Endothelial cell of umbilical vein (primary cell): ENCODE measurements at regions not wholly inside any gene's neighbourhood (a gene's known extent, or its start where the extent isn't known, plus 50 kb on each side); places are given as distances from the start of the nearest gene placed in this dataset.

Experiments used
- BruUV-seq: library from RNA; stranded (reverse); fragments of 400-500 nt; replicated peaks from 2 replicates; lab custom pipeline; 2021; lab: Mats Ljungman, UMichigan
- CTCF ChIA-PET: fragments of 300-600, 350-600 bp; sonication (Branson Sonifier 250); formaldehyde crosslinking; loops from one replicate; lab custom pipeline; 2021; ENCODE audit warnings: antibody characterized with exemption, inconsistent platforms; lab: Charles Lee
- POLR2A ChIA-PET: fragments of 300-600, 350-600 bp; sonication (Branson Sonifier 250); formaldehyde crosslinking; loops from one replicate; lab custom pipeline; 2021; ENCODE audit warnings: antibody characterized with exemption, inconsistent platforms; lab: Charles Lee
- DNase-seq: peaks from one replicate; pipeline ENCODE4 v3.0.0-alpha.2; 2011; ENCODE audit warnings: low read depth, low spot score
- FAIRE-seq: peaks from 2 replicates; lab custom pipeline; 2011; peaks lifted over from hg19 to GRCh38; lab: Jason Lieb, UNC
- H2AFZ ChIP-seq: 2 replicates; pipeline ENCODE4 v1.6.0; 2012; ENCODE audit warnings: low read depth, low read length, control low read depth, inconsistent platforms
- H3K27ac ChIP-seq: 2 replicates; pipeline ENCODE4 v1.5.1; 2011; ENCODE audit warnings: low read depth, mild to moderate bottlenecking, control low read depth, low read length, moderate library complexity; ENCODE audit not compliant: insufficient read depth
- H3K27me3 ChIP-seq, 2 experiments: 2 replicates each; pipeline versions ENCODE4 v1.6.0 to v1.6.1; 2011; ENCODE audit warnings: low read length in 2 of 2, mixed read lengths in 1 of 2; ENCODE audit not compliant: control insufficient read depth in 2 of 2, insufficient read depth in 2 of 2
- H3K36me3 ChIP-seq, 2 experiments: 2 replicates in 1 of 2; 3 replicates in 1 of 2; pipeline ENCODE4 v1.5.1; 2011; ENCODE audit warnings: low read length in 2 of 2, mild to moderate bottlenecking in 1 of 2, moderate library complexity in 1 of 2; ENCODE audit not compliant: control insufficient read depth in 2 of 2, insufficient read depth in 2 of 2; ENCODE audit errors: extremely low read depth in 1 of 2
- H3K4me1 ChIP-seq: 3 replicates; pipeline ENCODE4 v1.5.1; 2011; ENCODE audit warnings: mild to moderate bottlenecking, low read length; ENCODE audit not compliant: control insufficient read depth, insufficient read depth; ENCODE audit errors: extremely low read depth
- H3K4me2 ChIP-seq: 2 replicates; pipeline ENCODE4 v1.6.1; 2011; ENCODE audit warnings: low read length, control low read depth, mixed read lengths; ENCODE audit not compliant: insufficient read depth
- H3K4me3 ChIP-seq, 3 experiments: fragments of 200-600 bp in 1 of 3; sonication (generic), shearing (Covaris generic) in 1 of 3; replicated peaks in 1 of 3; 2 replicates each; pipeline ENCODE4 v1.5.1; 2011 to 2016; ENCODE audit warnings: control low read depth in 3 of 3, low read length in 3 of 3, mild to moderate bottlenecking in 2 of 3, inconsistent platforms in 1 of 3, low read depth in 1 of 3, moderate library complexity in 1 of 3; ENCODE audit not compliant: insufficient read depth in 1 of 3
- H3K79me2 ChIP-seq: 2 replicates; pipeline ENCODE4 v1.6.0; 2012; ENCODE audit warnings: low read length, inconsistent platforms; ENCODE audit not compliant: control insufficient read depth, insufficient read depth
- H3K9ac ChIP-seq: replicated peaks from 2 replicates; pipeline ENCODE3; 2011; ENCODE audit warnings: low read length, control low read depth; ENCODE audit not compliant: insufficient read depth; ENCODE audit errors: extremely low read depth
- H3K9me1 ChIP-seq: replicated peaks from 3 replicates; pipeline ENCODE4 v1.6.0; 2011; ENCODE audit warnings: mild to moderate bottlenecking, low read length; ENCODE audit not compliant: control insufficient read depth, insufficient read depth; ENCODE audit errors: extremely low read depth
- H3K9me3 ChIP-seq: replicated peaks from 2 replicates; pipeline ENCODE4 v1.5.1; 2012; ENCODE audit warnings: low read length, inconsistent platforms; ENCODE audit not compliant: control insufficient read depth, insufficient read depth
- H4K20me1 ChIP-seq: replicated peaks from 2 replicates; pipeline ENCODE3; 2011; ENCODE audit warnings: mild to moderate bottlenecking, low read length; ENCODE audit not compliant: control insufficient read depth, insufficient read depth; ENCODE audit errors: extremely low read depth
- CTCF ChIP-seq, 2 donors: IDR thresholded peaks; 1 replicate in 1 of 2; 2 replicates in 1 of 2; pipeline ENCODE4 v1.5.1; 2011; ENCODE audit warnings: low read length in 2 of 2, mild to moderate bottlenecking in 2 of 2, moderate library complexity in 2 of 2, control low read depth in 1 of 2, inconsistent platforms in 1 of 2, low read depth in 1 of 2; ENCODE audit not compliant: insufficient read depth in 1 of 2; ENCODE audit errors: extremely low read depth in 1 of 2
- EZH2 ChIP-seq: IDR thresholded peaks from 2 replicates; pipeline ENCODE4 v1.6.1; 2012; ENCODE audit warnings: borderline replicate concordance, low read depth, mild to moderate bottlenecking, moderate library complexity, low read length, inconsistent platforms; ENCODE audit not compliant: severe bottlenecking
- FOS ChIP-seq: IDR thresholded peaks from 2 replicates; pipeline ENCODE4 v1.6.1; 2011; ENCODE audit warnings: mild to moderate bottlenecking, low read length, moderate library complexity, borderline replicate concordance; ENCODE audit not compliant: insufficient read depth
- GATA2 ChIP-seq: IDR thresholded peaks from 2 replicates; pipeline ENCODE4 v1.7.0; 2011; ENCODE audit warnings: low read depth, mild to moderate bottlenecking, moderate library complexity, mixed read lengths, low read length; ENCODE audit not compliant: insufficient read length, insufficient read depth
- JUN ChIP-seq: IDR thresholded peaks from 2 replicates; pipeline ENCODE4 v1.6.1; 2011; ENCODE audit warnings: borderline replicate concordance, low read depth; ENCODE audit not compliant: insufficient read length, insufficient read depth
- MAX ChIP-seq: IDR thresholded peaks from 2 replicates; pipeline ENCODE4 v1.6.1; 2011; ENCODE audit not compliant: insufficient read depth, insufficient read length
- MYC ChIP-seq: IDR thresholded peaks from one replicate; pipeline ENCODE4 v1.6.1; 2011; ENCODE audit warnings: mild to moderate bottlenecking, low read depth, low read length
- POLR2A ChIP-seq: IDR thresholded peaks from 2 replicates; pipeline ENCODE4 v1.6.1; 2012; ENCODE audit warnings: low read depth, mild to moderate bottlenecking, control low read depth, low read length
- POLR2AphosphoS5 ChIP-seq: IDR thresholded peaks from 2 replicates; pipeline ENCODE4 v1.6.1; 2012; ENCODE audit warnings: low read depth, mild to moderate bottlenecking, control low read depth, low read length, moderate library complexity; ENCODE audit not compliant: insufficient read depth
- dilution Hi-C: fragments of 300-500 bp; cut with MboI; formaldehyde crosslinking; loops from one replicate; pipeline ENCODE4 v1.15.0; 2019; ENCODE audit warnings: low sequenced_read_pairs; ENCODE audit not compliant: extremely low pct_ligation_motif_present
- intact Hi-C: fragments of 100-400 bp; cut with micrococcal nuclease; formaldehyde crosslinking; loops from one replicate; pipeline ENCODE4 v1.10.0; 2022

- POLR2A ChIA-PET = interaction anchor here (1.4 kb wide), 1 partner anchor 9 kb away, joined by 3 read pairs; no protein-coding TSS in a partner anchor
- intact Hi-C loops = loop anchor here (10.0 kb wide), 1 partner anchor 916 kb away; no protein-coding TSS in a partner anchor
- no TSS peak for BruUV-seq
These were observed 61.1 kb downstream of the RIN2 start for GRCh38 chr20:19819149-19819548.

More at GRCh38 chr20:19819149-19819548, 61.1 kb downstream of the RIN2 start:
- Histone ChIP-seq H3K9me3 (no peaks in the 10 kb centered on the region), H3K27ac (no peak overlapping the region), H3K4me1 (peaks cover 49% of the 10 kb centered on the region), H3K9me1 (no peaks in the 10 kb centered on the region), H2AFZ (no peak overlapping the region), H3K4me3 (no peak overlapping the region), H3K4me2 (no peak overlapping the region), H3K79me2 (no peaks in the 10 kb centered on the region), H4K20me1 (no peaks in the 10 kb centered on the region), H3K36me3 (no peaks in the 10 kb centered on the region), H3K9ac (no peak overlapping the region), H3K27me3 (no peaks in the 10 kb centered on the region)
- no peak for TF ChIP-seq MYC
- no peak for TF ChIP-seq POLR2A
- TF ChIP-seq EZH2 = no peak
- TF ChIP-seq GATA2 = no peak
- no peak for TF ChIP-seq POLR2AphosphoS5
- TF ChIP-seq MAX = no peak
- no peak for TF ChIP-seq CTCF (IDR thresholded peaks at IDR 0.05; ENCODE audit: extremely low read depth in 1 of 2, insufficient read depth in 1 of 2, low read depth in 1 of 2, low read length in 2 of 2)
- no peak for TF ChIP-seq FOS
- no peak for TF ChIP-seq JUN
- CTCF ChIA-PET = interaction anchor here (1.6 to 3.8 kb wide), 2 partner anchors 8 to 67 kb away, joined by 3 to 30 read pairs; no protein-coding TSS in a partner anchor
- DNase-seq (no peak), FAIRE-seq (no peak)
- dilution Hi-C loops = loop anchor here (5.0 to 25.0 kb wide), 2 partner anchors 68 to 168 kb away; no protein-coding TSS in a partner anchor
